Caki2 (cell line): ENCODE measurements at regions not wholly inside any gene's neighbourhood (a gene's known extent, or its start where the extent isn't known, plus 50 kb on each side); places are given as distances from the start of the nearest gene placed in this dataset.
"Not testable (repeated sequence)": the region's sequence is repeated elsewhere in the genome, so short reads cannot be mapped to it uniquely, and the experiment has no call there.

Experiments
- DNase-seq: peaks from one replicate; pipeline ENCODE4 v3.0.0-alpha.2; 2015; ENCODE audit warnings: low read depth
- in situ Hi-C: cut with HindIII; loops from 2 replicates; pipeline ENCODE4 v1.10.0; 2016; ENCODE audit warnings: low sequenced_read_pairs, low pct_unique_long_range_greater_than_20kb, mixed read lengths

- DNase-seq, in situ Hi-C loops: not testable (repeated sequence)
Observed at GRCh38 chr1:145488193-145488933, 63.0 kb upstream of the NBPF20 start.

GRCh38 chr1:145487156-145487555 is 61.8 kb upstream of the NBPF20 start:
- DNase-seq, in situ Hi-C loops: not testable (repeated sequence)

GRCh38 chr1:145484257-145484656 is 58.9 kb upstream of the NBPF20 start:
- in situ Hi-C loops, DNase-seq: not testable (repeated sequence)

- DNase-seq, in situ Hi-C loops: not testable (repeated sequence)
Observed at GRCh38 chr1:145482214-145482860, 56.9 kb upstream of the NBPF20 start.

GRCh38 chr1:145475962-145476361 is 50.6 kb upstream of the NBPF20 start:
- in situ Hi-C loops, DNase-seq: not testable (repeated sequence)

- DNase-seq, in situ Hi-C loops: not testable (repeated sequence)
Observed at GRCh38 chr1:145475369-145475915, 50.0 kb upstream of the NBPF20 start.
